Right renal pelvis (tissue), 4 donors: ENCODE measurements at regions not wholly inside any gene's neighbourhood (a gene's known extent, or its start where the extent isn't known, plus 50 kb on each side); places are given as distances from the start of the nearest gene placed in this dataset.
A peak's percentile ranks its signal among the peaks of the same experiment; 100 is the strongest.

Experiments used
- DNase-seq, 4 donors: peaks; one replicate each; pipeline ENCODE4 v3.0.0-alpha.2; 2013; ENCODE audit warnings: low read depth in 4 of 4, low spot score in 3 of 4, missing footprints in 1 of 4

DNA sequence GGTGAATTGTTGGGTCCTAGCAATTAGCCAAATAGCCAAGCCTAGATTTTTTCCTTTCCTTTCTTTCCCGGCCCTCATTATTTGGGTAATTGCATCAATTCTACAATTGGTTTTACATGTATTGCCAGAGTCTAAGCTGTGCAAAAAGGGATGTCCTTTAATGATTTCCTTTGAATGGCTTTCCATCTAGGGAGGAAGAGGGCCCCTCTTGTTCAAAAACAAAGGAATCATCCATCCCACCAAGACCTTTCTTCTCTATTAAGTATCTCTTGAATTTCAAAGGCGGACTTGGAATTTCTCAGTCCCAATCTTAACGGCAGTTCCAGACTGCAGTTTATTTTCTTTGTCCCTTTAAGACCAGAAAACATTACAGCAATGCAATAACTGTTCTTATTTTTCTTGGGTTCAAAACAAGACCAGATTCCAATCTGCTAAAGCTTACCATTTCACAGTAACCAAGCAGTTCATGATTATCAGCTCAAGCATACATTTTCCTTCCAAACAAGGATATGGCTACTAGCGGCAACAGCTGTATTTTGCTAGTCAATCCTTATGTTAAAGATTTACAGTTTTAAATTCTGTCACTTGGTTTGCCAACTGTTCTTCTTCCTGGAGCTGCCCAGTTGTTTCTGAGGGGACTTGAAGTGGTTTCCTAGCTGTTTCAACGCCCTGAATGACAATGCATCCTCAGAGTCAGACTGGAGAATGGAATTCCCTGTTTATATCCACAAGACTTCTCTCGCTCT lies 91.4 kb upstream of the LRIG1 start:
- no peak for DNase-seq

DNA sequence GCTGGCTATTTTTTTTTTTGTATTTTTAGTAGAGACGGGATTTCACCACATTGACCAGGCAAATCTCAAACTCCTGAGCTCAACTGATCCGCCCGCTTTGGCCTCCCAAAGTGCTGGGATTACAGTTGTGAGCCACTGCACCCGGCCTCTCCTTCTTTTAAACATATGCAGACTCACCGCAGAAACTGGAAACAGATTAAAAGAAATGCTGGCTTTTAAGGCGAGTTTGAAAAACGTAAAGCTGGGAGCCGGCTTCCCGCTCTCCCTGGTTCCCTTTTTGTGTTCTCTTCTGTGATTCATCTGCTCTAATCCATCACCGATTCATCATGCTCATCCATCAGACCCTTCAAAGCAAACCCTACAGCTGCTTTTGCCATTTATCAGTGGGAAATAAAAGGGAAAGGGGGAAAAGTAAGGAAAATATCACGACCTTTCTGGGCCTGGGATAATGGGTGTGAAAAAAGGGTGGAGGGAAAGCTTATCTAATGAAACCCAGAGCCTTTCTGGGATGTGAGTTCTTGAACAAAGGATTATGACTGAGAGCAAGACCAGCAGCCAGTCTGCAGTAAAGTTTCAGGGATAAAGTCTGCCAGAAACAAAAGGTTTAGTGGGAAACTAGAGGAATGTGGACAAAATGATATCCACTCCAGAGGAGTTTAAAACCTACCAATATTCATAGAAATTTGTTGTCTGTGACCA lies 92.3 kb upstream of the LRIG1 start:
- no peak for DNase-seq

DNA sequence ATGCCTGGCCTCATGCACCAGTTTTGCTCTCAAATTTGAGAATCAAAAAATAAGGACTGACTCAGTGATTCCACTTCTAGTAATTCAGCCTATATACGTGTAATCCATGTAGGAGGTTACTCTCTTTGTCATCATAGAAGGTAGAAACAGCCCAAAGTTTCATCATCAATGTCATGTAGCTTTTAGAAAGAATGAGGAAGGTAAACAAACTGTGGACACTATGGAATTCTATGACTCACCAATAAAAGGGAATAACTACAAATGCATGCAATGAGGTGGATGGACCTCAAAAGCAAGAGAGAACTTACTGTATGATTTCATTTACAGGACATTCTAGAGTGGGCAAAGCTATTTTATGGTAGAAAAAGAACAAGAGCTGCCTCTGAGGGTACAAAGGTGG lies 93.2 kb upstream of the LRIG1 start:
- no peak for DNase-seq

DNA sequence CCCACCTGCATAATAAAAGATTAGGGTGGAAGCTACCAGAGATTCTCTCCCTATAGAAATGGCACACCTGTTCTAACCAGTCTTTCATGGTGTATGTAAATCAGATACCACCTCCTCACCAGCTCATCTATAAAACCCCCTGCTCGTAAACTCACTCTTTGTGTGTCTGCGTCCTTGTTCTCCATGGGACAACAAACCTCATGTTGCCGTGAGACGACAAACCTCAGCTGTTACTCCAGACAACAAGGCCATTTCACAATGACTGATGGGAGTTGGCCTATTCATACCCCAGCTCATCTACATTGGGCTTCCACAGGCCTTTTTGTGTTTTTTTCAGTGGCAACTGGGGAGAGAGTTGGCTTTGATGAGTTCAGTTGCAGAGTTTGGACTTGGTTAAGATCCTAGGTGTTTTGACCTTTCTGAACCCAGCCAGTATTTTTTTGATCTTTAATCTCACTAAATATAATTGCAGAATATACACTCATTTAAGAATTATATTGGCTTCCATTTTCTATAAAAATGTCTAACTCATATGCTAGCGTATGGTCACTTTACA lies 96.6 kb upstream of the LRIG1 start:
- DNase-seq = no peak

DNA sequence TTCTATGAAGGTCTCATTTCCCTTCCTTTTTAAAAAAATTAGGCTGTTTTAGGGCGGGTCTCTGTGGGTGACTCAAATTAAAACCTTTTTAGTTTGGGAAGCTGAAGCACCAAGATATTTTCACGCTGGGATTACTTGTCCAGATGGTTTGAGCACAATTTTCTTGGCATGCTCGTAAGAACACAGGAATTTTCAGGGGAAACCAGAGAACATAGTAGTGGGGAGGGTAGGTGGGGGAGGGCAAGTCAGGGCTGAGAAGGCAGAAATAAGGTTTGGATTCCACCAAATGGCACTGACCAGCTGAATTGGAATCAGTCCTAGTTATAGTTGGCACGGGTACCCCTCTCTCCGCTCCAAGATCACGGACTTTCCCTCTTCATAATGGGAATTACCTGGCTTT lies 97.3 kb upstream of the LRIG1 start:
- no peak for DNase-seq

DNA sequence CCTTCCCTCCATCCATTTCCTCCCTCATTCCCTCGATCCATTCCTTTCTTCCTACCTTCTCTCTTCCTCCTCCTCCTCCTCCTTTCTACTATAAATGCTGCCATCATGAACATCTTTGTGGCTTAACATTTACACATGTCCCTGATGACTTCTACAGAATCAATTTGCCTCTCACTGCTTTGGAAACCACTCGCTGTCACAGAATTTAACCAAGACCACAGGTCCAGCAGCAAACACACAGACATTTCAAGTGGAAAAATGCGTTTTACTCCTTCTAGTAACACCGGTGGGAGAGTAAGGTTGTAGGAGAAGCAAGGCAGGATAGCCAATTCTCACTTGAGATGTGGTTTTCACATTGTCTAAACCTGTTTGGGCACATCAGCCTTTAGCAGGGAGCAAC lies 101.4 kb upstream of the LRIG1 start:
- DNase-seq = no peak

DNA sequence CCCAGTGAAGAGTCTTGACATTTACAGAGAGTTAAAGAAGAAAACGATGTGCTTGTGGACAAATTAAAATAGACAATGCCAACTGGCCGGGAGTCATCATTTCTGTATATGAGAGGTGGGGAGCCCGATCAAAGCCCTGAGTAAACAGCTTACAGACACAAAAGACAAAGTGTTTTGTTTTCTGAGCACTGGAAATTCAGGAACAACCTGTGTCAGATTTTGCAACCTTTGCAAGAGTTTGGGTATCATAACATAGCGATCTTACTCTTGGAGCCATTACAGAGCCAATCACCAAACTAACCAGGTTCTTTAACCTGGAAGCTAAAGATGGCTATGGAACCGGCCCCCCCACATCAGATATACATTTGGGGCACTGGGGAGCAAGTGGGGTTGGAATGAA lies 101.9 kb upstream of the LRIG1 start:
- DNase-seq = no peak

DNA sequence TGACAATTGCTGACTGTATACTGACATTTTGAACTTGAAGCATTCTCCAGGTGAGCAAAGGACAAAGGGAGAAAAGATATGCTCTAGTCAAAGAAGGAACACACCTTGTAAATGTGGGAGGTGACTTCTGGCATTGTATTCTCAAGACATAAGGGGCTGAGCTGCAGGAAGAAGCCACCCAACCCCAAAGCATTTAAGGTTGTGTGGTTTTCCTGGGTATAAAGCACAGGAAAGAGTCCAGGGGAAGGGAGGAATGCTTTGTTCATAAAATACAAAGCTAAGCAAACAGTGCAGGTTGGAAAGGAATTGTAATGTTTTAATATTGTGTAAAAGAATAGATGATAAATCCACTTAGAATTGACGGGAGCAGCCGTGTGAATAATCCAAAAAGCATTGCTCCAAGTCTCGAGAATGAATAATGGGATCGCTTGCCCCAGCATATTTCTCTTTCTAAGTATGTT lies 102.4 kb upstream of the LRIG1 start:
- DNase-seq = no peak

DNA sequence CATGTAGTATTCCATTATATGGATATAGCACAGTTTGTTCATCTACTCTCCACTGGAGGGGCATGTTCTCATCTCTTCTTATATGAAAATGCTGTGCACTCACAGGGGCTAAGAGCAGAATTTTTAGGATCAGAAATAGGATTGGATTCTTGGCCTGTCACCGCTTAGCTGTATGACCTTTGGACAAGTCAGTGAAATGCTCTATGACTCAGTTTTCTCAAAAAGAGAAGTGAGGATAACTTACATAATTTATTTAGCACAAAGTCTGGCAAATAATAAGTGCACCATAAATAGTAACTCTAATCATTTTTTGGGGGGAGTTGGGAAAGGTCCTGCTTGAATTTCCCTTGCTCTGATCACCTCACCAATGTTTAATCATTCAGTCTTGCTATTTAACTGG lies 103.7 kb upstream of the LRIG1 start:
- no peak for DNase-seq

DNA sequence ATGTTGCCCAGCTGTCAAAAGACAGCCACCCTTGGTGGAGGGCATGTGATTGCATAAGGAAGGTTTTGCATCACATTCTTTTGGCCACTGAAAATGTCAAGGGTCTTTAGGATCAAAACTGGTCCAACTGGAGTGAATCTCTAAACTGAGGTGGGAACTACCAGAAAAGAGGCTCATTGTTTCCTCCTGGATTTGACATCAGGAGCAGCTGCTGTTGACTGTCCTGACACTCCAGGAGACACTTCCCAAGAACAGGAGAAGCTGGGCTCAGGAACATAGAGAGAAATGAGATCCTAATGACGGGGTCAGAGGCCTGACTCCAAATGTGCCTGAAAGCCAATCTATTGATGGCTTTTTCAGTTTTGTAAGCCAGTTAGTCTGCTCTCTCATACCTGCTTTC lies 105.3 kb upstream of the LRIG1 start:
- no peak for DNase-seq

DNA sequence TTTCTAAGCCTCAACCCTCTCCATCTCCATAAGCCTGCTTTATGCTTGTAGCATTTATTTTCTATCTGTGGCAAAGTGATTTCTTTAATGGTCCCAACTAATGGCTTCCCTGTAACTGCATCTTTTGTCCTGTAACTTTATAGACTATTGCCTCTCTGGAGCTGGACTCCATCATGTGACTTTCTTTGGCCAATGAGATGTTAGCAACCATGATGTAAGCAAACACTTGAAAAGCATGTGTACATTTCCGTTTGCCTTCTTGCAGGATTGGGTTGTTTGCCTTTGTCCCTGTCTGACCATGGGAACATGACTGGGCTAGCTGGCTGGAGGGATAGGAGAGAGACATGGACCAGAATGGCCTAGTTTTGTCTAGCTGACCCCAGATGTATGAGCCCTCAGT lies 106.0 kb upstream of the LRIG1 start:
- DNase-seq = no peak

DNA sequence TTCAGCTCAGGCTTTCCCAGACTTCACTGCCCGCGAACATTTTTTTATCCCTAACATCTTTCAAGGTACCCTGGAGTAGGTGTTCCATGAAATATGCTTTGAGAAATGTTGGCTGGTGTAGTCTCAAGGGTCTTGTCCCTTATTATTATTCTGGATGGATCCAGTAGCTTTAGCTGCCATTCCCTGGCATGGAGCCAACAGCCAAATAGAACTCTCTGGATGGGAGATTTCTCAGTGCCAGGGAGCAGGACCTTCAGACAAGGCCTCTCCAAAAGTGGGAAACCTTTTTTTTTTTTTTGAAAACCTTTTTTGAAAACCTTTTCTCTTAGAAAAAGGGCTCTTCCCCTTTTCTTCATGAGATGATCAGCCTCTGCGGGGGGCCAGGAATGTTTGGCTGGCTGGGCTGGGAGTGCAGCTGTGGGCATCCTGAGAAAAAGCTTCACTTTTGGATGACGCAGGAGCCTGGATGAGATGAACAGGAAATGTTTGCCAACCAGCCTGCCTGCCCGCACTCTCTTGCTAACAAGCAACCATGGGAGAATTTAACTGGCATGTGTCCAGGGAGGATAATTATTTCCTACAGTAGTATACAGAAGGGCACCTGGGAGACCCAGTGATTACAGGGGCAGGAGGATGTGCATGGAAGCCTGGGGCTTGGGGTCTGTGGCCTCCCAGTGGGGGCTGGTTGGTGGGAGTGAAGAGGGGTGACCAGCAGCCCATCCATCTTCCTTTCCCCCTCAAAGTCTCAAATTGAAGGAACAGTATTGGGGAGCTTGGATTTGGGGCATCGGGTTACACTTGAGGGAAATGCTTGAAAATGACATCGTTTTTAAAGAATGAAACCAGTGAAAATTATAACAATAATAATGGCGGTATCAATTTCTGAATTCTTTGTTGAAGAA lies 109.1 kb upstream of the LRIG1 start:
- DNase-seq = peak in 2 of 4 donors; percentile 27 to 36

DNA sequence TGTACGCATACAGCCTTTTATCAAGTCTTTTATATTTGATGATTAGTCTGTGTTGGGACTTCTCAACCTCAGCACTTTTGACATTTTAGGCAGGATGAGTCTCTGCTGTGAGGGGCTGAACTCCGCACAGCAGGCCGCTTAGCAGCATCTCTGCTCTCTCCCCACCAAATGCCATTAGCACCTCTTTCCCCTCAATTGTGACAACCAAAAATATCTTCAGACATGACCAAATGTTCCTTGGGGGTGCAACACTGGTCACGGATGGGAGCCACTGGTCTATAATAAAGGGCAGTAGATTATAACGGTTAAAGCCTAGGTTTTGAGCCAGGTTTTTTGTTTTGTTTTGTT lies 109.7 kb upstream of the LRIG1 start:
- no peak for DNase-seq

DNA sequence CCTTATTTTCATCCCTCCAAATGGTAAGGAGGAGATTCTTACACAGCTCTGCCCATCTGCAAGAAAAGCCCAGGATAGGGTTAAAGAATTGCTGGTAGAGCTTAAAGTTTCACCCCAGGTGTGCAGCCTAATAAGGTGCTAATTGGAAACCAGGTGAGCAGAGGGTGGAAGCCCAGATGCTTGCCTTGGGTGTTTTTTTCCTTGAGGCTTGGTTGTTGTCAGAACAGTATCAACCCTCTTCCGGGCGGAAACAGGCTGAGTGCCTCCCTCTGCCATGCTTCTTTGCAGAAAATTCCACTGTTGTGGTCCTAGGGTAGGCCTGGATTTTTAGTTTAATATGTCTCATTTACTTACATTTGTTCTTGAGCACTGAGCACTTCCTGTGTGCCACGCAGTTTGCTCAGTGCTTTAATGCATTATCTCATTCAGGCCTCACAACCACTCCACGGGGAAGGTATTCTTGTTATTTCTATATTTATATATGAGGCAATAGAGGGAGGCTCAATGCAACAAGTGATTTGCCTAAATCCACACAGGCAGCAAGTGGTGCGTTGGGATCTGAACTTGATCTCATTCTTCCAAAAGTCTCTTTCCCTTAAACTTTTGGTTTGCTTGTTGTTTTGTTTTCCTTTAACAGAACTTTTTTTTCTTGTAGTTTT lies 115.0 kb upstream of the LRIG1 start:
- no peak for DNase-seq

DNA sequence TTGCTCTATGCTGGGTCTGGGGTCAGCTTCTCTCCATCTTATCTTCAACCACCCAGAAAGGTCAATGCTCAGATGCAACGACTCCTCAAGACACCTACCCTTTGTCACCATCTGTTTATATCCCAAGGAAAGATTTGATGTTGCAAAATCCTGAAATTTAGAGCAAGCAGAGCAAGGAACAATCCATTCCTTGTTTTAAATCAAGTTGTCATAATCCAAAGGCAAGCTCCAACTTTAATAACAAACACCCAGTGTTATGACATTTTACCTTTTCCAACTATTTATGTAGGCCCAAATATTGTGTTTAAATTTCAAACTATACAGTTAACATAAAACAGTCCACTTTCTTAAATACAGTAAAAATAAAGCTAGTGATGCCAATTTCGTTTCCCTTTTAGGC lies 116.5 kb upstream of the LRIG1 start:
- DNase-seq = no peak

DNA sequence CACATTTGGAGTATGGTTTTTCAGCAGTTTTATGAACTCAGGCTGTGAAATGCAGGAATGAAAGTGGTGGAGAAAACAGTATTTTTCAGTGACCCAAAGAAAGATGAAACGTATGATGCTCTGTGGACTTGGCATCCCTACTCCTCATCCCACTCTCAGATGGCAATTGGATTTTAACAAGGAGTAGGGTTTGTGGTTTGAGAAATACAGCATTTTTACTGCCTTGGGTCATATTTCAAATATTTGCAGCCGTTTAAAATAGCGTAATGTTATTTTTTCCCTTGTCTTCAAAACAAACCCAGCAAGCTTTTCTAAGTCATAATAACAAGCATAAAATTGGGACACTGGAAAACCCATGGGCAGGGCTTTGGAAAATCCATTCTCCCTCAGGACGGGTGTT lies 117.2 kb upstream of the LRIG1 start:
- no peak for DNase-seq

DNA sequence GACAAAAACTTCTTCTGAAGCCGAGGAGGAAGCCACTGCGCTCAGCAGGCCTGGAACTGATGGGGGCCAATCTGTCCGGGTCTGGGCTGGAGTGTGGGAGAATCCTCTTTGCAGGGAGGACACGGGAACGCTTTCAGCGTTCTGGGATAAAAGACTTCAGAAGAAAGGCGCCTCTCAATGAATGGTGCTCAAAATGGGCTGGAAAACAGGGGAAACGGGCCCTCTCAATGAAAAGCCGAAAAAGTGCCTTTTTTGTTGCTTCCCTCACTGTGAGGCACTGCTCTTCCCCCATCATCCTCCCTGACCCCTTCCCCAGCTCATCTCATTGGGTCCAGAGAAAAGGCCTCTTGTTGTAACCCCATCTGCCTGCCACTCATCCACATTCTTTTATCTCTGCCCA lies 119.5 kb upstream of the LRIG1 start:
- no peak for DNase-seq

DNA sequence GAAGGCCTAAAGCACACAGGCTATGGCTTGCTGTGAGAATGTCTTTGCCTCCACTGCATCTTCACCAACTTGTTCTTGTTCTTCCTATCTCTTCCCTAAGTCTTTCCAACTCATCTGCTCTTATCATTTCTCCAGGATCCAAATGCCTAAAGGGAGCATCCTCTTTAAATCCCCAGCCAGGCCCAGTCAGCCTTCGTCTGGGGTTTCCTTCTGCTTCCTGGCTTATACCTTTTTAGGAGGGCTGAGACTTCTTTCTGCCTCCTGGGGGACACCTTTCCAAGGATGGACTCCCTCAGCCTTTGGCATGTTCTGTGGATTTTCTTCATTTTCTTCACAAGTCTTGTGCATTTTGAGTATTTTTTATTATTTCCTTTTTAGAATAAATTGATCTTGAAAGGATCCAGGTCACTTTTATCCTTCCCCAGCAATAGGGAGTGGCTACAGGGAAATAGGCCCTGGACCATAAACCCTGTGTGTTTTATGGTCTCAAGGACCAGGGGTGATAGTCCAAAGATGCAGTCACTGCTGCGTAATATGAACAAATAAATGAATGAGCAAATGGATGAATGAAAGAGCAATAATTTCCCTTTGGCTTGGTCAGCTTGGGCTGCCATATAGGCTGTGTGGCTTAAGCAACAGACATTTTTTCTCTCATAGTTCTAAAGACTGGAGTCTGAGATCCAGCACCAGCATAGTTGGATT lies 122.1 kb upstream of the LRIG1 start:
- DNase-seq = no peak

DNA sequence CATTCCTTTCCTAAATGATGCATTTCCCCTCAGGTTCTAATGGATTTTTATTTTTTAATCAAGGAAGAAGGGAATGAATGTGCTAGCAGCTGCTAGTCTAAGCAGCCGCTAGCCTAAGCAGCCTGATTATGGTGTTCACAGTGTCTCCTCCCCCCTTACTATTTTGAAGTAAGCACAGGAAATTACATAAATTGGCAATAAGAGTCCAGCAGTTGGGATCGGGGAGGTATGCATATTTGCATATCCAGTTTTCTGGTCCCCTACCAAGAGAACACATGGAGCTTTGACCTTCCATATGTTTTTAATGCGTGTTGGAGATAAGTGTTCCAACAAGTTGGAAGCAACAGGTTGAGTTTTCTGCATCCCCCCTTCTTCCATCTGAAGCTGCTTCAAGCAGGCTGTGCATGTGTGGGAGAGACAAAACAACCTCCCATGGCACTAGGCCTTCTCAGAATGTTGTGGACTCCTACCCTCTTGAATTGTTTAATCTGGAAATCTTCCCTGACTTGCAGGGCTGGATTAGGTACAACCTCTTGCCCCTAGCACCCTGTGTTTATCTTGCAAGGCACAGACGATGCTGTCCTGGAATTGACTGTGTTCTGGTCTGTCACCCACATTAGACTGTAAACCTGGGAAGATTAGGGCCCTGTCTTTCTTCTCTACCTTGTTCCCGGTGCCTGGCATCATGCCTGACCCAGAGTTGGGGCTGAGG lies 124.8 kb upstream of the LRIG1 start:
- no peak for DNase-seq
